ENCODE measurements at regions not wholly inside any gene's neighbourhood (a gene's known extent, or its start where the extent isn't known, plus 50 kb on each side); places are given as distances from the start of the nearest gene placed in this dataset.

GRCh38 chr16:51034481-51035109 lies 116.5 kb downstream of the SALL1 start:
- H2BK15ac ChIP-seq (ENCODE audit: low read depth, low read length) = no peak overlapping the region
- no peak overlapping the region for H3K56ac ChIP-seq (ENCODE audit: extremely low read depth, insufficient read depth, low read length)
- no peak overlapping the region for H3K23ac ChIP-seq (ENCODE audit: low read depth, low read length)
- TF ChIP-seq RCOR1 (IDR thresholded peaks at IDR 0.05; ENCODE audit: insufficient replicate concordance, low read length) (no peak), RFX5 (IDR thresholded peaks at IDR 0.05; ENCODE audit: low read depth, low read length) (no peak), FOS (IDR thresholded peaks at IDR 0.05; ENCODE audit: low read depth, low read length) (no peak), POLR2A (IDR thresholded peaks at IDR 0.05; ENCODE audit: low read depth, low read length) (no peak), CHD1 (IDR thresholded peaks at IDR 0.05; ENCODE audit: low read depth, low read length) (no peak), ELK1 (IDR thresholded peaks at IDR 0.05; ENCODE audit: borderline replicate concordance, low read depth, low read length) (no peak), CEBPB (IDR thresholded peaks at IDR 0.05; ENCODE audit: low read depth, low read length) (no peak), MXI1 (IDR thresholded peaks at IDR 0.05; ENCODE audit: borderline replicate concordance, low read depth, low read length) (no peak), NFE2L2 (IDR thresholded peaks at IDR 0.05; ENCODE audit: low read depth, low read length) (no peak), SMC3 (IDR thresholded peaks at IDR 0.05; ENCODE audit: low read depth, low read length) (no peak), MAFK (IDR thresholded peaks at IDR 0.05; ENCODE audit: low read depth, low read length) (no peak), BHLHE40 (IDR thresholded peaks at IDR 0.05; ENCODE audit: low read depth, low read length) (no peak)
- TF ChIP-seq, protein P1, sequence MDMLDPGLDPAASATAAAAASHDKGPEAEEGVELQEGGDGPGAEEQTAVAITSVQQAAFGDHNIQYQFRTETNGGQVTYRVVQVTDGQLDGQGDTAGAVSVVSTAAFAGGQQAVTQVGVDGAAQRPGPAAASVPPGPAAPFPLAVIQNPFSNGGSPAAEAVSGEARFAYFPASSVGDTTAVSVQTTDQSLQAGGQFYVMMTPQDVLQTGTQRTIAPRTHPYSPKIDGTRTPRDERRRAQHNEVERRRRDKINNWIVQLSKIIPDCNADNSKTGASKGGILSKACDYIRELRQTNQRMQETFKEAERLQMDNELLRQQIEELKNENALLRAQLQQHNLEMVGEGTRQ (IDR thresholded peaks at IDR 0.05; ENCODE audit: low read depth, low read length) = no peak
- TF ChIP-seq, protein P2, sequence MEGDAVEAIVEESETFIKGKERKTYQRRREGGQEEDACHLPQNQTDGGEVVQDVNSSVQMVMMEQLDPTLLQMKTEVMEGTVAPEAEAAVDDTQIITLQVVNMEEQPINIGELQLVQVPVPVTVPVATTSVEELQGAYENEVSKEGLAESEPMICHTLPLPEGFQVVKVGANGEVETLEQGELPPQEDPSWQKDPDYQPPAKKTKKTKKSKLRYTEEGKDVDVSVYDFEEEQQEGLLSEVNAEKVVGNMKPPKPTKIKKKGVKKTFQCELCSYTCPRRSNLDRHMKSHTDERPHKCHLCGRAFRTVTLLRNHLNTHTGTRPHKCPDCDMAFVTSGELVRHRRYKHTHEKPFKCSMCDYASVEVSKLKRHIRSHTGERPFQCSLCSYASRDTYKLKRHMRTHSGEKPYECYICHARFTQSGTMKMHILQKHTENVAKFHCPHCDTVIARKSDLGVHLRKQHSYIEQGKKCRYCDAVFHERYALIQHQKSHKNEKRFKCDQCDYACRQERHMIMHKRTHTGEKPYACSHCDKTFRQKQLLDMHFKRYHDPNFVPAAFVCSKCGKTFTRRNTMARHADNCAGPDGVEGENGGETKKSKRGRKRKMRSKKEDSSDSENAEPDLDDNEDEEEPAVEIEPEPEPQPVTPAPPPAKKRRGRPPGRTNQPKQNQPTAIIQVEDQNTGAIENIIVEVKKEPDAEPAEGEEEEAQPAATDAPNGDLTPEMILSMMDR (conservative IDR thresholded peaks at IDR 0.05; ENCODE audit: low read depth, low read length) = no peak
- H3K9ac ChIP-seq (ENCODE audit: low read depth, low read length) = no peak overlapping the region
- H3K36me3 ChIP-seq (ENCODE audit: control insufficient read depth, insufficient read depth, low read length) = no peaks in the 10 kb centered on the region
- DNase-seq (no peak), ATAC-seq (ENCODE audit: low read depth) (no peak)
- ChIA-PET CTCF (no interaction called here), POLR2A (ENCODE audit: unreplicated experiment) (no interaction called here)
- no peak overlapping the region for H3K4me3 ChIP-seq (ENCODE audit: insufficient read depth, low read depth, low read length)
- no peak overlapping the region for H2BK5ac ChIP-seq (ENCODE audit: low read depth, low read length, poor library complexity, severe bottlenecking)
- no peak overlapping the region for H2BK20ac ChIP-seq (ENCODE audit: low read depth, low read length)
- H3K4ac ChIP-seq (ENCODE audit: low read depth, low read length) = no peak overlapping the region
- H3K79me1 ChIP-seq (ENCODE audit: low read depth in 1 of 2, low read length in 2 of 2) = no peaks in the 10 kb centered on the region
- dilution Hi-C loops (cut with HindIII; ENCODE audit: low sequenced_read_pairs, unreplicated experiment) = no loop called here
- no peak overlapping the region for H3K4me2 ChIP-seq (ENCODE audit: low read depth, low read length)
- BruUV-seq (replicated peaks) = no TSS peak
- no CpG with 5 or more reads among the region's 6 CpGs for WGBS, 2 experiments (ENCODE audit: extremely low coverage in 2 of 2, insufficient read length in 1 of 2)
- in situ Hi-C loops (cut with MboI; ENCODE audit: low sequenced_read_pairs) = no loop called here
- no peaks in the 10 kb centered on the region for H3K4me1 ChIP-seq (ENCODE audit: control insufficient read depth, insufficient read depth, low read length)
- H4K91ac ChIP-seq (ENCODE audit: insufficient read depth, low read depth, low read length) = no peak overlapping the region
- no peak overlapping the region for H2AK5ac ChIP-seq (ENCODE audit: low read depth, low read length)
- H2AK9ac ChIP-seq (replicated peaks; ENCODE audit: low read depth, low read length, poor library complexity) = no peak overlapping the region
- no peak overlapping the region for H3K18ac ChIP-seq (ENCODE audit: low read depth, low read length)
- no peak overlapping the region for H4K8ac ChIP-seq (ENCODE audit: low read depth in 2 of 2, low read length in 2 of 2)
- no peaks in the 10 kb centered on the region for H3K27me3 ChIP-seq (ENCODE audit: control insufficient read depth, insufficient read depth, low read length)
- H2AFZ ChIP-seq (replicated peaks; ENCODE audit: low read length, poor library complexity) = no peak overlapping the region
- H3K27ac ChIP-seq (ENCODE audit: insufficient read depth, low read length) = no peak overlapping the region
- intact Hi-C loops (cut with micrococcal nuclease) = no loop called here
- no peaks in the 10 kb centered on the region for H3K9me1 ChIP-seq (ENCODE audit: insufficient read depth, low read length)
- H2BK120ac ChIP-seq (ENCODE audit: low read depth, low read length) = no peak overlapping the region
- no peaks in the 10 kb centered on the region for H3K9me3 ChIP-seq (ENCODE audit: control insufficient read depth, insufficient read depth, low read length)
- H4K20me1 ChIP-seq (ENCODE audit: insufficient read depth, low read length) = no peaks in the 10 kb centered on the region
- no peak overlapping the region for H3K14ac ChIP-seq (replicated peaks; ENCODE audit: low read depth, low read length)
- H4K5ac ChIP-seq (ENCODE audit: low read depth, low read length) = no peak overlapping the region

Measured in IMR-90 (cell line).